Upper lobe of left lung (tissue), 4 donors: ENCODE measurements at regions not wholly inside any gene's neighbourhood (a gene's known extent, or its start where the extent isn't known, plus 50 kb on each side); places are given as distances from the start of the nearest gene placed in this dataset.

Experiments used
- CTCF ChIP-seq, 6 experiments: fragments of 450-650 bp in 4 of 6; fragments of 200-600 bp in 2 of 6; sonication (generic) in 2 of 6; IDR thresholded peaks; one replicate each; pipeline ENCODE4 v1.5.1; 2016 to 2019; ENCODE audit warnings: antibody characterized with exemption in 6 of 6
- EP300 ChIP-seq, 4 donors: sonication (generic); formaldehyde crosslinking; IDR thresholded peaks; one replicate each; pipeline ENCODE4 v1.5.1; 2017; ENCODE audit warnings: antibody characterized with exemption in 4 of 4, control low read depth in 2 of 4
- POLR2A ChIP-seq, 4 donors: fragments of 450-650 bp; IDR thresholded peaks; one replicate each; pipeline ENCODE4 v1.5.1; 2016 to 2017; ENCODE audit warnings: antibody characterized with exemption in 4 of 4, mild to moderate bottlenecking in 2 of 4

GRCh38 chr22:27144321-27144720 lies 486.9 kb downstream of the MIAT start:
- TF ChIP-seq CTCF (IDR thresholded peaks at IDR 0.05), result no peak
- no peak for TF ChIP-seq EP300 (IDR thresholded peaks at IDR 0.05)
- no peak for TF ChIP-seq POLR2A (IDR thresholded peaks at IDR 0.05)
